Ishikawa (cell line): ENCODE measurements at regions not wholly inside any gene's neighbourhood (a gene's known extent, or its start where the extent isn't known, plus 50 kb on each side); places are given as distances from the start of the nearest gene placed in this dataset.

Experiments
- CEBPB ChIP-seq: IDR thresholded peaks from 2 replicates; pipeline ENCODE4 v1.6.1; 2012
- CREB1 ChIP-seq: IDR thresholded peaks from 2 replicates; pipeline ENCODE4 v1.6.1; 2012; ENCODE audit warnings: low read depth
- EGR1 ChIP-seq: IDR thresholded peaks from 2 replicates; pipeline ENCODE4 v1.6.1; 2012
- EP300 ChIP-seq: IDR thresholded peaks from 2 replicates; pipeline ENCODE4 v1.6.1; 2012; ENCODE audit warnings: borderline replicate concordance
- FOXM1 ChIP-seq: IDR thresholded peaks from 2 replicates; pipeline ENCODE4 v1.6.1; 2012; ENCODE audit warnings: low read depth, borderline replicate concordance
- MAX ChIP-seq: IDR thresholded peaks from 2 replicates; pipeline ENCODE4 v1.6.1; 2012
- NFIC ChIP-seq: IDR thresholded peaks from 2 replicates; pipeline ENCODE4 v1.6.1; 2012
- RAD21 ChIP-seq: IDR thresholded peaks from 2 replicates; pipeline ENCODE4 v1.6.1; 2012; ENCODE audit warnings: low read depth
- REST ChIP-seq: IDR thresholded peaks from 2 replicates; pipeline ENCODE4 v1.6.1; 2012; ENCODE audit warnings: low read depth, mild to moderate bottlenecking
- TAF1 ChIP-seq: IDR thresholded peaks from 2 replicates; pipeline ENCODE4 v1.6.1; 2012; ENCODE audit warnings: low read depth, mild to moderate bottlenecking
- TCF12 ChIP-seq: IDR thresholded peaks from 2 replicates; pipeline ENCODE4 v1.6.1; 2012; ENCODE audit warnings: low read depth
- TEAD4 ChIP-seq: IDR thresholded peaks from 2 replicates; pipeline ENCODE4 v1.6.1; 2012
- USF1 ChIP-seq: IDR thresholded peaks from 2 replicates; pipeline ENCODE4 v1.6.1; 2012
- YY1 ChIP-seq: IDR thresholded peaks from 2 replicates; pipeline ENCODE4 v1.6.1; 2012; ENCODE audit warnings: low read depth
- ZBTB7A ChIP-seq: IDR thresholded peaks from 2 replicates; pipeline ENCODE4 v1.6.1; 2012; ENCODE audit warnings: low read depth

- TF ChIP-seq EP300 = no peak
- no peak for TF ChIP-seq RAD21
- no peak for TF ChIP-seq TAF1
- TF ChIP-seq NFIC = no peak
- TF ChIP-seq FOXM1 = no peak
- no peak for TF ChIP-seq CREB1
- TF ChIP-seq MAX = no peak
Observed at GRCh38 chr13:83125791-83126190, 756.5 kb downstream of the SLITRK1 start.

- TF ChIP-seq FOXM1 (no peak), TCF12 (no peak), TEAD4 (no peak), NFIC (no peak), REST (no peak), YY1 (no peak), USF1 (no peak), TAF1 (no peak)
Observed at GRCh38 chr13:83121896-83122295, 760.4 kb downstream of the SLITRK1 start.

GRCh38 chr13:83117046-83117445 is 765.2 kb downstream of the SLITRK1 start:
- no peak for TF ChIP-seq USF1
- no peak for TF ChIP-seq RAD21
- TF ChIP-seq EP300 = no peak
- no peak for TF ChIP-seq FOXM1
- TF ChIP-seq EGR1 = no peak
- TF ChIP-seq CREB1 = no peak
- TF ChIP-seq TCF12 = no peak
- no peak for TF ChIP-seq ZBTB7A
- no peak for TF ChIP-seq REST
- TF ChIP-seq NFIC = no peak
- no peak for TF ChIP-seq YY1
- no peak for TF ChIP-seq MAX
- no peak for TF ChIP-seq TAF1
- TF ChIP-seq CEBPB = no peak
- TF ChIP-seq TEAD4 = no peak

GRCh38 chr13:83100237-83100636 is 782.0 kb downstream of the SLITRK1 start:
- TF ChIP-seq CREB1 (no peak), USF1 (no peak), YY1 (no peak), TCF12 (no peak), EP300 (no peak), FOXM1 (no peak), NFIC (no peak), MAX (no peak), ZBTB7A (no peak), REST (no peak), TEAD4 (no peak), TAF1 (no peak), RAD21 (no peak), EGR1 (no peak), CEBPB (no peak)
